GM18909 (cell line): ENCODE measurements at regions not wholly inside any gene's neighbourhood (a gene's known extent, or its start where the extent isn't known, plus 50 kb on each side); places are given as distances from the start of the nearest gene placed in this dataset.

Source experiments
- ATAC-seq: cut with Tn5 transposase; IDR thresholded peaks from one replicate; pipeline ENCODE4 v1.9.1; 2021; ENCODE audit warnings: mild to moderate bottlenecking; ENCODE audit not compliant: unreplicated experiment, poor library complexity

DNA sequence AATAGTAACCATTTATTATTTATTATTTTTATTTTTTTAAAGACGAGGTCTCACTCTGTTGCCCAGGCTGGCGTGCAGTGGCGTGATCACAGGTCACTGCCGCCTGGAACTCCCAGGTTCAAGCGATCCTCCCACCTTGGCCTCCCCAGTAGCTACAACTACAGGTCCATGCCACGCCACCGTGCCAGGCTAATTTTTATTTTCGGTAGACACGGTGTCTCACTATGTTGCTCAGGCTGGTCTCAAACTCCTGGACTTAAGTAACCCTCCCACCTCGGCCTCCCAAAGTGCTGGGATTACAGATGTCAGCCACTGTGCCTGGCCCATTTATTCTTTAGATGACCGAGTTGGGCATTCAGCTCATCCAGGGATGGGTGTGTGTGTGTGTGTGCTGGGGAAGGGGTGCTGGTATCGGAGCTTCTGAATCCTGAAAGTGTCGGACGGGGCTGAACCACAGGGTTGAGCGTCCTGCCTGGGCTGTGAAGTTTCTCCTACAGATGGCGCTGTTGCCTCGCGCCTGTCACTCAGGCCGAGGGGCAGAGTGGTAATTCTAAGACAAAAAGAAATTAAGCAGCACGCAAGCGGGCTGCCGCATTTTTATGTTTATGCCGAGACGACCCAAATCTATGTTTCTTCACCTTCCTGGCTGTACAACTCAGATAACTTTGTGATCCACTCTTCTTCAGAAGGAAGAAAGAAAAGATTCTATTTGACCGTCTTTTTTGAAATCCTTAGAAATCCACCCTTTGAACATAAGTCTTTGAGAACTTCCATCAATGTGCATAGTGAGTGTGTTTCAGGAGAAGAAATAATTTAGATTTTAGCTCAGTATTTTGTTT, 252.8 kb downstream of the CDH26 start:
- peak; percentile 66 for ATAC-seq

DNA sequence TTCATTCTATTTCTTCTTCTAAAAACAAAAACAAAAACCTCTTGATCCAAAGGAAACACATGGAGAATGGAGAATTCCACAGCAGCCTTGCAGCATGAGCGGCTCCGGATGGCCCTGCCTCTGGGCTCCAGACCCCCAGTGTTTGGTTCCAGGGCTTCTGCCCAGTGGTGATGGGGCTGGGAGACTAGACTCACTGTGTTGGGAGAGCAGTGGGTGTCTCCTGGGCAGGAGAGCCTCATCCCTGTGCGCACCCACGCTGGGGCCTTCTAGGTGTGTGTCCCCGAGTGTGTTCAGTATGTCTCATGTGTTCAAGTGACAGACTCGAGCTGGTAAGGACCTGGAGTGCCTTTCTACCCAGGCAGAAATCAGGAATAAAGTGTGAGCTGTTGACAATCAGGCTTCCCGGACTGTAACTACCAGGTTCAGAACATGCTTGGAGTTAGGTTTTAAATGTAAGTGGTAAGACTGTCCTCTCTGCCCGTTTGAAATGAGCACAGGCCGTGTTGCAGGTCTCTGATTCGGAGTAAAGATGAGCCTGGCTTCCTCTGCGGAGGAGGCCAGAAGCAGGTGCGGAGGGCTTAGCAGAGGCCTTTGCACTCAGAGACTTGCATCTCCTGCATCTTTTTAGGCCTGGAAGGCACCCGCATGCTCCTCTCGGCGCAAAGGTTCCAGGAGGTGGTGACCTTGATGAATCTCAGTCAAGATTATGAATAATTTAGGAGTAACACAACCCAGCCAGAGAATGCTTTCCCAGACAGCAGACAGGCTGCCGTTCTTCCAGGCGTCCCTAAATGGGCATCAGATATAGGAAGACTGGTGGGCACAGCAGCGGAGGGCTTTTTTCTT, 253.6 kb downstream of the CDH26 start:
- ATAC-seq: no peak

DNA sequence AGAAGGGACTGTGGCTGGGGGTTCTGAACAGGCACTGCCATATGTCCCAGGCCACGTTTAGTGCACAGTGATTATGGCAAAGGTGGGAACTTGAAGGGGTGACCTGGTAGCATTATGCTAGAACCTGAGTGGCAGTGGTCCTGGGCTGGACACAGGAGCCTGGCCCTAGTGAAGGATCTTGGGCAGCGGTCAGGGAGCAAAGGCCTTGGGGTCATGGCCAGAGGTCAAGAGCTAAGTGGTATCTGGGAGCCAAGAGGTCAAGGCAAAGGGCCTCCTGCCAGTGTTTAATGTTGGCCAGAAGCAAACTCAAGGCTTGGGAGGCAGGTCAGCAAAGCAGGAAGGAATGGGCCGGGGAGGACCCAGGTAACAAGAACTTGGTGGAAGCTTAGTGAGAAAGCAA, 254.5 kb downstream of the CDH26 start:
- no peak for ATAC-seq

DNA sequence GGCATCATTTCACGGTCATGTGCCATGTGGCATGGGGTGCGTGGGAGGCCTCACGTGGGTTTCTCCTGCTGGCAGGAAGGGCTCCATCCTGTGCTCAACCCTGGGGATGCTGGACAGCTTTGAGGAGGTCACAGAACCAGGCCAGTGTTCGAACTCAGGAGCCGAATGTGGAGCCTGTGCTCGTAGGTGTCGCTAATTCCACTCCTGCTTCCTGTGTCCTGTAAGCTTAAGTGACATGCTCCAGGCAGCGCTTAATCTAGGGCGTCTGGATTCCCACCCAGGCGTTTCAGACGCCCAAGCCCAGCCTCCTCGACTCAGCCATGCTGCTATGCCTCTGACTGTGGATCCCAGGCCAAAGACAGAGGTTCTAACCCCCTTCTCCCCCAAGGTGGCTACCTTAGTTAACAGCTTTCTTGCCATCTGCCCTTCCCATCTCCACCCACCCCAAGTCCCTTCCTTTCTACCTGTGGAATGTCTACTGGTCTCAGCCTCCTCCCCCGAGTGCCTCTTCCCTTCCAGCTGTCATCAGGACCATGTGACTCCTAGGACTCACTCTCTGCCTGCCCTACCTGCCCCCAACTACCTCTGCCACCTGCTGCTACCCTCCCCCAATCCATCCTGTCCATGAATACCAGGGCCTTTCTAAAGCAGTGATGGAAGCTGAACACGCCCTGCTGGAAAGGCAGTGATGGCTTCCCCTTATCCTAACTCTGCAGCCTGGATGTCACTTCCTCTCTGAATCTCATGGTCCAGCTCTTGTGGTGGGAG, 255.1 kb downstream of the CDH26 start:
- no peak for ATAC-seq

DNA sequence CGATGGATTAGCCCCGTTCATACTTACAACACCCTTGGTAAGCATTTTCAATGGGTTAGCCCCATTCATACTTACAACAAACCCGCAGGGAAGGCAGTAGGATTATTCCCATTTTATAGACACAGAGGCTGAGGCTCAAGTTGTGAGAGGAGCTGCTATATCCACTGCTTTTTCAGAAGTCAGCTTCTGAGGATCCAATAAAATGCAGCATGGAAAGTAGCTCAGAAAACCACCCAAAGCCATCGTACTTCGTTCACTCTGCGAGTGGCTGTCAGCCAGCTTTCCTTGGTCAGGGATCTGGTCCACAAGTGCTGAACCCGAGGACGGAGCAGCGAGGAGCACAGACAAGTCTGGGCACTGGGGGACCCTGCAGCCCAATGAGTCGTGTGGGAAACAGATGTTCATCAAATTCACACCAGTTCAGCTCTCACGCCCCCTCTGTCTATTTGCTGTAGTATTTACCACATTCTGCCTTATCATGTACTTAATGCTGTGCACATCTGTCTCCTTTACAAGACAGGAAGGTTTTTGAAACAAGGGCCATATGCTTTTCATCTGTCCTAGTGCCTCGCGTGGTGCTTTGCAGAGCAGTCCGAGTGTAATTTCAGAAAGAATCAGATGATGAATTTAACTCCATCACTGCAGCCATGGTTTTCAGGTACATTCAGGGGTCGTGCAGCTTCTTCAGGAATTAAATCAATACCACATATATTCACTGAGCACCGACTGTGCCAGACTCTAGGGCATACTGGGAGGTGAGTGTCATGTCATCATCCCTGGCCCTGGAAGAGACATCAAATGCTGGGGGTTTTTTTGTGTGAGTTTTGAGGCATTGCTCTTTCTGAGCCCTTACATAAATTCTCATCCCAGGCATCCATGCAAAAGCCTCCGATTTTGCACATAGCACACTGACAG, 256.9 kb downstream of the CDH26 start:
- no peak for ATAC-seq

DNA sequence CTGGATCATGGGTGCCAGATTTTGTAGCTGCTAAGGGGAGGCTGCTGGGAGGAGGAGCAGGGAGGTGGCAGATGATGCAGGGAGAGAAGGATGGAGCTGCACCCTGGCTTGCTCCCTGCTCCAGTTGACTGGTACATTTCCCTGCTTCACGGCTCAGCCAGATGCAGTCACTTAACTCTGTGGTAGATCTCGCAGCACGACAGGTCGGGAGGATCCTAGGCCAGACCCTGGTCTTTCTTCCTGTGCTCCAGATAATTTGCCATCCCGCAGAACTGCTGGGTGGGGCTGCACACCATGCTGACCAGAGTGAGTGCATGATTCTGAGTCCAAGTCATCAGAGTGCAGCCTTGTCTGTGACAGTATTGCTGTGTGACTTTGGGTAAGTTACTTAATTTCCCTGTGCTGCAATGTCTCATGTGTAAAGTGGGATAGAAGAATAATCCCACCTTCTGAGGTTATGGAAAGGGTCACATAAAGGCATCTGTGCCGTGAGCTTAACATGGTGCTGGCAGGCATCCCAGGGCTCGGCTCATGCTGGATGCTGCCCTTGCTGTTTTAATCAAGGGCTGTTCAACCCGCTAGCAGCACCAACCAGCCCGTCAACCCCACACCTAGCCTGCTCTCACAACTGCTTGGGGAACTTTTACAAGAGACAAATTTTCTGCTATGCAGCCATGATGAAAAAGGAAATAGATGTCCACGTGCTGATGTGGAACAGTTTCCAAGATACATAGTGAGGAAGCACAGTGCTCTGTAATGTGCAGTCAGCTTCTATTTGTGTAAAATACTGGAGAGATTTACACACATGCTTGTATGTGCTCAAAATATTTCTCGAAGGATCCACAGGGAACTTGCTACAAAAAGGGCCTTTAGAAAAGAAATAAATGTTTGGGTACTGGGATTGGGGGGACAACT, 257.9 kb downstream of the CDH26 start:
- ATAC-seq: no peak

DNA sequence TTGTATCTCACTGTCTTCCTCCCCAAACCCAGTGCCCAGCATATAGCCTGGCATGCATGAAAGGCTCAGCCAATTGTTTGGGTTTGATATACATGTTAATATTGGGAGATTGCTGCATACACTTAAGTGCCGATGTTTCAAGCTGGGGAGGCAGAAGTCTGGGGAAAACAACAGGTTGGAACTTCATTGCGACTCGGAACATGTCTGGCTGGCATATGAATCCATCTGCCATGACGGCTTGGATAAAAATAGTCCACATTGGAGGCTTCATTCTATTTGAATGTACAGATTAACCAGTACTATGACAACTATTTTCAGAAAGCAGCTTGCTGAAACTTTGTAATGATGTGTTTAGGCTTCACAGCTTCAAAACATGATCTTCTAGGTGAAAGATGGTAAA, 261.0 kb downstream of the CDH26 start:
- no peak for ATAC-seq

DNA sequence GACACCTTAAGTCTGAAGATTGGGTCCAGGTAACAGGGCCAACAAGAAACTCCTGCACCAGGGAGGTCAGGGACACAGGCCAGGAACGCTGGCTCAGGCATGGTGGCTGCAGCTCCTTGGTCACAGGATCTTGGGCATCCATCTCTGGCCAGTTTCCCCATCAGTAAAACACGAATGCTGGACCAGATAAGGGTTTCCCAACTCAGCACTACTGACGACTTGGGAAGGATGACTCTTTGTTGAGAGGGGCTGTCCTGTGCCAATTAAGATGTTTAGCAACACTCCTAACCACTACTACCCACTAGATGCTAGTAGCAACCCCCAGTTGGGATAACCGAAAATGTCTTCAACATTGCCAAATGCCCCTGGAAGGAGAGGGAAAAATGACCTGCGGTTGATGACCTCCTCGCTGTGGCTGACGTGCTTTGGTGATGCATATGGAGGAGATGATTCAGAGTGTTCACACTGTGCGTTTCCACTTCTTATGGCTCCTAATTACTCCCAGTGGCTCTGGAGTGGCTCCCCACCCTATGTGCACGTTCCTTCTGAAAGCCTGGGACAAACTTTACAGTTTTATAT, 261.9 kb downstream of the CDH26 start:
- no peak for ATAC-seq

DNA sequence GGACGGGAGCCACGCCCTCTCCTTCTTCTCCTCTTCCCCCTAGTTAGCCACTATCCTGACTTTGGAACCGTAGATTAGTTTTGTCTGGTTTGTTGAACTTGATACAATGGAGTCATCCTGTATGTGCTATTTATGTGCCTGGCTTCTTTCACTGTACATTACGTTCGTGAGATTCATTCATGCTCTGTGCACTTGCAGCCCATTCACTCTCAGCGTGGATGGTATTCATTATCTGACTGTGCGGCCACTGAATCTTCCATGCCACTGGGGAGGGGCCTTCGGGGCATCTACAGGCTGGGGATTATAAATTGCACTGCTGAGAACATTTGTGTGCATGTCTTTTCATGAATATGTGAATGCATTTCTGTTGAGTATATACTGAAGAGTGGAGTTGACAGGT, 262.5 kb downstream of the CDH26 start:
- no peak for ATAC-seq

DNA sequence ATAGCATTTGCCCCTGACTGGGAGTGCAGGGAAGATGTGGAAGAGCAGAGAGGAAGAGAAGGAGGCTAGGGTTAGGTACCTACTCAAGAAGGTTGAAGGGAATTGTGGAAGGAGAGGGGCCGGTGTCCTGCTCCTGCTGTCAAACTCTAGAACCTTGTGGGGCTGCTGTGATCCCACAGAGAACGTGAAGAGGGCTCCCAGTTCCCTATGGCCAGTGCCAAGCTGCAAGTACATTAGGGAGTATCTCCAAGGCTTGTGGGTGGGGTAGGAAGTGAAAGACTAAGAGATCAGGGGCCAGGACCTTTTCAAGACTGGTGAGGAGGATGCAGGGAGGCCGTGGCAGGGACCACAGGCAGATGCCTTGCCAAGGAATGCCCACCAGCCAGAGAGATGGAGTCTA, 263.4 kb downstream of the CDH26 start:
- ATAC-seq: no peak

DNA sequence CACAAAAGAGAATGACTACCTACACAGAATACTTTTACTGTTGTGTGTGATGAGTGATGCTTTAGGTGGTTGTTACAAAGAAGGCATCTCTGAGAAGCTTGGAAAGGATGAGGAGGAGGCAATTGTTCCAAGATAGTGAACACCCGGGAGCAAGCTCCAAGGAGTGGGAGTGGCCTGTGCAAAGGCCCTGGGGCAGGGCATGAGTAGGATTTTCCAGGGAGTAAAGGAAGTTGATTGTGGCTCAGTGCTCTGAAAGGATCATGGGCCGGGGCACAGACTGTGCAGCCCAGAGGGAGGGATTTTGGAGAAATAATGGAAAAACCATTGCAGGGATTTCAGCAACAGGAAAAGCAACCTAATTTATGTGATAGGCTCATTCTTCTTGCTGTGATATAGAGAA, 264.3 kb downstream of the CDH26 start:
- no peak for ATAC-seq

DNA sequence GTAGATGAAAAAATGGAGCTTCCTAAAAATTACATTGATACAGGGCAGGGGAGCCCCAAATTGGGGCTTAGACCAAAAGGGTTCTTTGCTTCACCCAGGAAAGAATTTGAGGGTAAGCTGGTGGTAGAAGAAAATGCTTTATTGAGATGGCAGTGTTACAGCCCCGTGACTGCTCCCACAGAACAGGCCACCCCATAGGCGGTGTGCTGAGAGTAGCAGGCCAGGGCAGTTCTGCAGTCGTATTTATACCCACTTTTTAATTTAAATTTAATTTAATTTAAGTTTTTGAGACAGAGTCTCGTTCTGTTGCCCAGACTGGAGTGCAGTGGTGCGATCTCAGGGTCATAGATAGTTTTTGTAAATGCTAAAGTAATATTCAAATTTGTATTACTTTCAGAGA, 265.0 kb downstream of the CDH26 start:
- no peak for ATAC-seq

DNA sequence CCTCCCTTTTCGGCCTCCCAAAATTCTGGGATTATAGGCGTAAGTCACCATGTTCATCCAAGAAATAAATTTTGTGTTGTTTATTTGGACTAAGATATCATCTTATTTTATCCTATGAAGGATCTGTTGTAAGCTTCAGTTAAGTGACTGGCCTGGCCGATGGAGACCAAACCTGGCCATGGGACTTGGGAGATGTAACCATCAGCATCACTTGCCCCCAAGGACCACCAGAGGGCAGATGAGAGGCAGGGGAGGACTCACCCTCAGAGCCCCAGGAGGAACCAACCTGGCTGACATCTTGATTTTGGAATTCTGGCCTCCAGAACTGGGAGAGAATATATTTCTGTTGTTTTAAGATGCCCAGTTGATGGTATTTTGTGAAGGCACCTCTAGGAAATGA, 266.7 kb downstream of the CDH26 start:
- no peak for ATAC-seq

DNA sequence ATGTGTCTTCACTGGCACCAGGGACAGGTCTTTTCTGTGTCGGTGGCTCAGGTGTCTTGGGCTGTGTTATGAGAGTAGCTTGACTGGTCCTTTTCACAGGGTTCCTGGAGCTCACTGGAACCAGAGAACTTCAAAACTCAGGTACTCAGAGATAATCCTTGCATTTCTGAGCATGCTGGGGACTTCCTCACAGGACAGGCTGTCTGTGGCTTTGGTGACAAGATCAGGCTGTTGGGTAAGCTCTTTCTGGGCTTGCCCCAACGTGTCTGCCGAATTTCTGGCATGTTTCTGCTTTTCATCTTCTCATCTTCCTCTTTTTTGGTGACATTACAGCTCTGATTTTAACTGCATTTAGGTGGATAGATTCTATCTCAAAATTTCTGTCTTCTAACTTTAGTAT, 270.0 kb downstream of the CDH26 start:
- ATAC-seq: no peak

DNA sequence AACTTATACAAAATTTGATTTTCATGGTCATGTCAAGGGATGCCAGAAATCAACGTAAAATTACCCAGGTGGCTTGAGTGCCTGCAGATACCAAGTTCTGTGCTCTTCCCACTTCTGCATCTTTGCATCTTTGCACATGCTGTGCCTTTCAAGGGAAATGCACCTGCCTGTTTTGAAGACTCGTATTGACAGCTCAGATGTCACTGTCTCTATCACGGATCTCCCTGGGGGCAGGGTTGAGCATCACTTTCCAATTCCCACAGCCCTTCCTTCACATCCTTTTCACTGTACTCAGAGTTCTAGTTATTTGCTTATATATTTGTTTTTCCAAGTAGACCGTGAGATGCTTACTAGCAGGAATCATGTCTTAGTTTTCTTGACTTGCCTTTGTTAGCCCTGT, 274.2 kb downstream of the CDH26 start:
- no peak for ATAC-seq

DNA sequence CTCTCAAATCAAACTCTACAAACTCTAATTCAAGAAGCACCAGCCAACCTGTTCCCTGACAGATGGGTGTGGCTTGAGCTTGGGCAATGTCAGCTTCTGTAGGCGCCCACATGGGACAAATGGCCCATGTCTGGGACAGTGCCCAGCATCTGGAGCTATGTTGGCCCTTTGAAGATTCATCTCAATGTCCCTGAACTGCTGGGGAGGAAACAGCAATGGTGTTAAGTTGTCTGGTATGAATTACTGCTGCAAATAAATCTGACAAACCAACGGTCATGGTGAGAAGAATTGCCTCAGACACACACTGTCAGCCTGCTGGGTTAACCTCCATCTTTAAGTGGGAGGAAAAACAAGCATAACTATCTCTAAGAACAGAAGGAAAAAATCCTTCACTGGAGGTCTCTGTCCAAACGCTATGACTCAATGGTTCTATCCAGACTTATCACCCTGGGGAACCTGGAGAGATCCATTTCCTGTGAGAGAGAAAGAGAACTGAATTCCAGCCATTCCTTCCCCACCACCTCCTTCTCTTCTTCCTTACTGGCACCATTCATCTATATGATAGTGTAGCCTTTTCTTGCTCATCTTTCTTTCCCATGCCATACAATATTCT, 274.9 kb downstream of the CDH26 start:
- ATAC-seq: no peak

DNA sequence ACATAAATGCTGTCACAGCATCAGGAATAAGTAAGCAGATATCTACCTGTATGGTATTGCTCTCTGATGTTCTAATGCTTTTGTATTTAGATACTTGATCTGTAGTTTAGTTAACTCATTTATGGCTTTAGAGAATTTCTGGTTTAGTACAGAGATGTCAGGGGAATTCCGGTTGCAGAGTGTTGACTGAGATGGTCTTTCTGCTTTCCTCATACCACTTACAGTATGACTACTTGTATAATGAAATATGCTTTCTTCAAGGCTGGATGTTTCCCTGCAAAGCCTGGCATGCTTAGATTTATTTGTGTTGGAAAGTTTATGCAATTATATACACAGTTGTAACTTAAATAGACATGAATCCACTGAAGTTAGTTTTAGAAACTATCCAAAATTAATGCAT, 278.4 kb downstream of the CDH26 start:
- ATAC-seq: no peak

DNA sequence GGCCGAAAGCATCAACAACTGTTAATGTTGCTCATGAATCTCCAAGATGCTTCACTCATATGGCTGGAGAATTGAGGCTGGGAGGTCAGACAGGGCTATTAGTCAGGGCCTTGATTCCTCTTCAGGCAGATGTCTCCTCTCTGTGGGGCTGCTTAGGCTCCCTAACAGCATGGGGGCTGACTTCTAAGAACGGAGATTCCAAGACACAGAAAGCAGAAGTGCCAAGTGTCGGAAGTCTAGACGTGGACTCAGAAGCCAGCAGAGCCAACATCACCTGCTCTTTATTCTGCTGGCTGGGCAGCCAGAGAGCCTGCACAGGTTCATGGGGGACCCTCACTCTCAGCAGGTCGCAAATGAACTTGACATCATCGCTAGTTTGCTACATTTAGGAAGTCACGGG, 279.8 kb downstream of the CDH26 start:
- no peak for ATAC-seq
